Endothelial cell of umbilical vein (primary cell): ENCODE measurements at regions not wholly inside any gene's neighbourhood (a gene's known extent, or its start where the extent isn't known, plus 50 kb on each side); places are given as distances from the start of the nearest gene placed in this dataset.

Experiments
- EZH2 ChIP-seq: IDR thresholded peaks from 2 replicates; pipeline ENCODE4 v1.6.1; 2012; ENCODE audit warnings: borderline replicate concordance, low read depth, mild to moderate bottlenecking, moderate library complexity, low read length, inconsistent platforms; ENCODE audit not compliant: severe bottlenecking
- POLR2A ChIP-seq: IDR thresholded peaks from 2 replicates; pipeline ENCODE4 v1.6.1; 2012; ENCODE audit warnings: low read depth, mild to moderate bottlenecking, control low read depth, low read length
- TF ChIP-seq, protein P1 (sequence below), 2 donors: IDR thresholded peaks; 1 replicate in 1 of 2; 2 replicates in 1 of 2; pipeline ENCODE4 v1.5.1; 2011; ENCODE audit warnings: low read length in 2 of 2, mild to moderate bottlenecking in 2 of 2, moderate library complexity in 2 of 2, control low read depth in 1 of 2, inconsistent platforms in 1 of 2, low read depth in 1 of 2; ENCODE audit not compliant: insufficient read depth in 1 of 2; ENCODE audit errors: extremely low read depth in 1 of 2

DNA sequence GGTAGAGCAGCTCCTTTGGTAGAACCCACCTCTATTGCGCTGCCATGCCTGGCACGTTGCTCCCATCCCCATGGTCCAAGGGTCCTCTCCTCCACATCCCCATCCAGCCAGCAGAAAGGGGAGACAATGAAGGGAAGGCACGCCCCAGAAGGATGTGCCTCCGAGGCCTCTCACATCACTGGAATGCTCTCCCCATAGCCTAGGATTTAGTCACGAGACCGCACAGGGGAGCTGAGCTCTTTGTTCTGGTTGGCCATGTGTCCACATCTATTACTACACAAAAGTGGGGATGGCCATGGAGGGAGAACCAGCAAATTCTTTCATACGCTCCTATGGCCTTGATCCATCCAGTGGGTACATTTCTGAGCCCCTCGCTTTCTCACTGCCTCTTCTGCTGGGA is 60.5 kb upstream of the SALL4 start:
- TF ChIP-seq EZH2, result no peak
- TF ChIP-seq, protein P1, sequence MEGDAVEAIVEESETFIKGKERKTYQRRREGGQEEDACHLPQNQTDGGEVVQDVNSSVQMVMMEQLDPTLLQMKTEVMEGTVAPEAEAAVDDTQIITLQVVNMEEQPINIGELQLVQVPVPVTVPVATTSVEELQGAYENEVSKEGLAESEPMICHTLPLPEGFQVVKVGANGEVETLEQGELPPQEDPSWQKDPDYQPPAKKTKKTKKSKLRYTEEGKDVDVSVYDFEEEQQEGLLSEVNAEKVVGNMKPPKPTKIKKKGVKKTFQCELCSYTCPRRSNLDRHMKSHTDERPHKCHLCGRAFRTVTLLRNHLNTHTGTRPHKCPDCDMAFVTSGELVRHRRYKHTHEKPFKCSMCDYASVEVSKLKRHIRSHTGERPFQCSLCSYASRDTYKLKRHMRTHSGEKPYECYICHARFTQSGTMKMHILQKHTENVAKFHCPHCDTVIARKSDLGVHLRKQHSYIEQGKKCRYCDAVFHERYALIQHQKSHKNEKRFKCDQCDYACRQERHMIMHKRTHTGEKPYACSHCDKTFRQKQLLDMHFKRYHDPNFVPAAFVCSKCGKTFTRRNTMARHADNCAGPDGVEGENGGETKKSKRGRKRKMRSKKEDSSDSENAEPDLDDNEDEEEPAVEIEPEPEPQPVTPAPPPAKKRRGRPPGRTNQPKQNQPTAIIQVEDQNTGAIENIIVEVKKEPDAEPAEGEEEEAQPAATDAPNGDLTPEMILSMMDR (IDR thresholded peaks at IDR 0.05; ENCODE audit: extremely low read depth in 1 of 2, insufficient read depth in 1 of 2, low read depth in 1 of 2, low read length in 2 of 2), result no peak
- no peak for TF ChIP-seq POLR2A
